SK-N-SH (cell line): ENCODE measurements at regions not wholly inside any gene's neighbourhood (a gene's known extent, or its start where the extent isn't known, plus 50 kb on each side); places are given as distances from the start of the nearest gene placed in this dataset.

ENCODE experiments used
- CTCF ChIA-PET: fragments of 300-600, 350-600 bp; formaldehyde crosslinking; extraction: SDS; loops from one replicate; lab custom pipeline; 2021; lab: Yijun Ruan, JAX
- POLR2A ChIA-PET: fragments of 350-600 bp; sonication (Branson Sonifier 250); formaldehyde crosslinking; extraction: SDS; loops from one replicate; lab custom pipeline; 2020; ENCODE audit warnings: antibody characterized with exemption, inconsistent platforms; lab: Yijun Ruan, JAX
- DNase-seq: peaks from one replicate; pipeline ENCODE4 v3.0.0; 2012
- H2AFZ ChIP-seq: fragments of 200-600 bp; sonication (generic); 2 replicates; pipeline ENCODE4 v1.8.1; 2016; ENCODE audit warnings: antibody characterized with exemption, mild to moderate bottlenecking, low read depth
- H3F3A ChIP-seq: fragments of 200-600 bp; sonication (generic); replicated peaks from 2 replicates; pipeline ENCODE3; 2016; ENCODE audit warnings: antibody characterized with exemption, mild to moderate bottlenecking; ENCODE audit not compliant: insufficient read depth
- H3K27ac ChIP-seq, 2 experiments: fragments of 200-500 bp in 1 of 2; fragments of 200-600 bp in 1 of 2; sonication (Bioruptor generic) in 1 of 2; sonication (generic), shearing (Covaris generic) in 1 of 2; 2 replicates each; pipeline versions ENCODE4 v1.5.1 to v1.6.1; 2014 to 2016; ENCODE audit warnings: low read depth in 2 of 2, inconsistent platforms in 1 of 2, low read length in 1 of 2, mild to moderate bottlenecking in 1 of 2, mixed read lengths in 1 of 2
- H3K27me3 ChIP-seq: fragments of 200-600 bp; sonication (generic), shearing (Covaris generic); 2 replicates; pipeline ENCODE4 v1.6.1; 2016; ENCODE audit warnings: mixed run types; ENCODE audit not compliant: insufficient read depth
- H3K36me3 ChIP-seq, 2 experiments: fragments of 200-500 bp in 1 of 2; fragments of 200-600 bp in 1 of 2; sonication (Bioruptor generic) in 1 of 2; sonication (generic) in 1 of 2; replicated peaks in 1 of 2; 2 replicates each; pipeline versions ENCODE3 to v1.5.1; 2014 to 2016; ENCODE audit warnings: low read length in 1 of 2, mild to moderate bottlenecking in 1 of 2; ENCODE audit not compliant: insufficient read depth in 2 of 2, control insufficient read depth in 1 of 2
- H3K4me1 ChIP-seq, 2 experiments: fragments of 200-500 bp in 1 of 2; fragments of 200-600 bp in 1 of 2; sonication (Bioruptor generic) in 1 of 2; sonication (generic), shearing (Covaris generic) in 1 of 2; 2 replicates each; pipeline versions ENCODE4 v1.5.1 to v1.6.1; 2014 to 2016; ENCODE audit warnings: low read depth in 1 of 2, low read length in 1 of 2, mixed run types in 1 of 2; ENCODE audit not compliant: insufficient read depth in 2 of 2, control insufficient read depth in 1 of 2
- H3K4me2 ChIP-seq: fragments of 200-600 bp; sonication (generic), shearing (Covaris generic); 2 replicates; pipeline ENCODE4 v1.6.1; 2017; ENCODE audit warnings: mixed run types
- H3K4me3 ChIP-seq, 2 experiments: fragments of 200-500 bp in 1 of 2; fragments of 200-600 bp in 1 of 2; sonication (Bioruptor generic) in 1 of 2; sonication (generic), shearing (Covaris generic) in 1 of 2; 2 replicates each; pipeline versions ENCODE4 v1.5.1 to v1.8.1; 2014 to 2016; ENCODE audit warnings: low read depth in 2 of 2, inconsistent platforms in 1 of 2, low read length in 1 of 2, mild to moderate bottlenecking in 1 of 2, mixed read lengths in 1 of 2, moderate library complexity in 1 of 2
- H3K79me2 ChIP-seq: fragments of 200-600 bp; sonication (generic); 2 replicates; pipeline ENCODE4 v1.8.1; 2017; ENCODE audit warnings: mild to moderate bottlenecking; ENCODE audit not compliant: insufficient read depth
- H3K9ac ChIP-seq: fragments of 200-600 bp; sonication (generic); 2 replicates; pipeline ENCODE4 v1.6.1; 2017; ENCODE audit warnings: mixed run types
- H3K9me2 ChIP-seq: fragments of 200-600 bp; sonication (generic); 2 replicates; pipeline ENCODE4 v1.6.1; 2017; ENCODE audit warnings: mixed run types
- H3K9me3 ChIP-seq: fragments of 200-600 bp; sonication (generic); 2 replicates; pipeline ENCODE4 v1.6.1; 2017; ENCODE audit warnings: mixed run types, mild to moderate bottlenecking, moderate library complexity
- H4K20me1 ChIP-seq: fragments of 200-600 bp; sonication (generic); 2 replicates; pipeline ENCODE4 v1.6.1; 2017; ENCODE audit warnings: mild to moderate bottlenecking, mixed run types; ENCODE audit not compliant: insufficient read depth
- CHD2 ChIP-seq: fragments of 150-350 bp; IDR thresholded peaks from 2 replicates; pipeline ENCODE4 v1.6.1; 2018; ENCODE audit warnings: low read length; ENCODE audit not compliant: partially characterized antibody
- ELF1 ChIP-seq: IDR thresholded peaks from 2 replicates; pipeline ENCODE4 v1.4.0; 2012
- EZH2phosphoT487 ChIP-seq: fragments of 200-600 bp; sonication (generic); IDR thresholded peaks from 2 replicates; pipeline ENCODE4 v1.6.1; 2017; ENCODE audit warnings: low read depth, mixed run types, mild to moderate bottlenecking, antibody characterized with exemption, moderate library complexity, borderline replicate concordance
- FOXM1 ChIP-seq: IDR thresholded peaks from 2 replicates; pipeline ENCODE4 v1.4.0; 2012; ENCODE audit warnings: low read depth, mild to moderate bottlenecking
- JUND ChIP-seq: IDR thresholded peaks from 2 replicates; pipeline ENCODE4 v1.4.0; 2012
- MXI1 ChIP-seq: IDR thresholded peaks from 2 replicates; pipeline ENCODE4 v1.6.1; 2012; ENCODE audit warnings: mild to moderate bottlenecking, low read depth, low read length, improper control_type of control experiment
- NRF1 ChIP-seq: IDR thresholded peaks from 2 replicates; pipeline ENCODE4 v1.6.1; 2012; ENCODE audit warnings: low read depth, mild to moderate bottlenecking, low read length
- POLR2AphosphoS5 ChIP-seq: IDR thresholded peaks from 2 replicates; pipeline ENCODE4 v1.6.1; 2012; ENCODE audit warnings: low read depth, low read length
- RAD21 ChIP-seq: IDR thresholded peaks from 2 replicates; pipeline ENCODE4 v1.6.1; 2012; ENCODE audit warnings: mild to moderate bottlenecking, low read length
- SMC3 ChIP-seq: IDR thresholded peaks from 2 replicates; pipeline ENCODE4 v1.6.1; 2012; ENCODE audit warnings: low read depth, low read length, improper control_type of control experiment
- TCF12 ChIP-seq: IDR thresholded peaks from 2 replicates; pipeline ENCODE4 v1.4.0; 2012
- YY1 ChIP-seq: IDR thresholded peaks from 2 replicates; pipeline ENCODE4 v1.4.0; 2012; ENCODE audit warnings: low read depth, mild to moderate bottlenecking
- WGBS: methylation state at CpG from one replicate; pipeline ENCODE4 v1.1.6; 2017; ENCODE audit warnings: low lambda C conversion rate; 5-methylcytosine and 5-hydroxymethylcytosine counted together
- TF ChIP-seq, protein P1 (sequence below): IDR thresholded peaks from 2 replicates; pipeline ENCODE4 v1.6.1; 2012; ENCODE audit warnings: mild to moderate bottlenecking, low read depth, low read length, moderate library complexity
- TF ChIP-seq, protein P2 (sequence below): IDR thresholded peaks from 2 replicates; pipeline ENCODE4 v1.4.0; 2012; ENCODE audit warnings: low read depth, borderline replicate concordance
- TF ChIP-seq, protein P3 (sequence below): fragments of 150-350 bp; IDR thresholded peaks from 2 replicates; pipeline ENCODE4 v1.6.1; 2017; ENCODE audit warnings: antibody characterized with exemption, low read length, low read depth, borderline replicate concordance
- TF ChIP-seq, protein P4 (sequence below): IDR thresholded peaks from 2 replicates; pipeline ENCODE4 v1.4.0; 2012; ENCODE audit warnings: low read depth
- TF ChIP-seq, protein P5 (sequence below): IDR thresholded peaks from 2 replicates; pipeline ENCODE4; 2012
- TF ChIP-seq, protein P6 (sequence below): IDR thresholded peaks from 2 replicates; pipeline ENCODE4 v1.4.0; 2012; ENCODE audit warnings: low read depth, borderline replicate concordance

DNA sequence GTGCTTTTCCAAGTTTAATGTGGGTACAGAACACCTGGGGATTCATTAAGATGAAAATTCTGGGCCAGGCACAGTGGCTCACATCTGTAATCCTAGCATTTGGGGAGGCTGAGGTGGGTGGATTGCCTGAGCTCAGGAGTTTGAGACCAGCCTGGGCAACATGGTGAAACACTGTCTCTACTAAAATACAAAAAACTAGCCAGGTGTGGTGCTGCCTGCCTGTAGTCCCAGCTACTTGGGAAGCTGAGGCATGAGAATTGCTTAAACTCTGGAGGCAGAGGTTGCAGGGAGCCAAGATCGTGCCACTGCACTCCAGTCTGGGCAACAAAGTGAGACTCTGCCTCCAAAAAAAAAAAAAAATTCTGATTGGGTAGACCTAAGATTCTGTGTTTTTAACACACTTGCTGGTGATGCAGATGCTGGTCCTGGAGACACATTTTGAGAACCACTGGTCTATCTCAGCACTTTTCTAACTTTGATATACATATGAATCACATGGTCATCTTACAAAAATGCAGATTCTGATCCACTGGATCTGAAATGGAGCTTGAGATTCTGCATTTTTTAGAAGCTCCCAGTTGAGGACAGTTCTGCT, 223.8 kb upstream of the SATB1 start (continued):
- TF ChIP-seq, protein P1, sequence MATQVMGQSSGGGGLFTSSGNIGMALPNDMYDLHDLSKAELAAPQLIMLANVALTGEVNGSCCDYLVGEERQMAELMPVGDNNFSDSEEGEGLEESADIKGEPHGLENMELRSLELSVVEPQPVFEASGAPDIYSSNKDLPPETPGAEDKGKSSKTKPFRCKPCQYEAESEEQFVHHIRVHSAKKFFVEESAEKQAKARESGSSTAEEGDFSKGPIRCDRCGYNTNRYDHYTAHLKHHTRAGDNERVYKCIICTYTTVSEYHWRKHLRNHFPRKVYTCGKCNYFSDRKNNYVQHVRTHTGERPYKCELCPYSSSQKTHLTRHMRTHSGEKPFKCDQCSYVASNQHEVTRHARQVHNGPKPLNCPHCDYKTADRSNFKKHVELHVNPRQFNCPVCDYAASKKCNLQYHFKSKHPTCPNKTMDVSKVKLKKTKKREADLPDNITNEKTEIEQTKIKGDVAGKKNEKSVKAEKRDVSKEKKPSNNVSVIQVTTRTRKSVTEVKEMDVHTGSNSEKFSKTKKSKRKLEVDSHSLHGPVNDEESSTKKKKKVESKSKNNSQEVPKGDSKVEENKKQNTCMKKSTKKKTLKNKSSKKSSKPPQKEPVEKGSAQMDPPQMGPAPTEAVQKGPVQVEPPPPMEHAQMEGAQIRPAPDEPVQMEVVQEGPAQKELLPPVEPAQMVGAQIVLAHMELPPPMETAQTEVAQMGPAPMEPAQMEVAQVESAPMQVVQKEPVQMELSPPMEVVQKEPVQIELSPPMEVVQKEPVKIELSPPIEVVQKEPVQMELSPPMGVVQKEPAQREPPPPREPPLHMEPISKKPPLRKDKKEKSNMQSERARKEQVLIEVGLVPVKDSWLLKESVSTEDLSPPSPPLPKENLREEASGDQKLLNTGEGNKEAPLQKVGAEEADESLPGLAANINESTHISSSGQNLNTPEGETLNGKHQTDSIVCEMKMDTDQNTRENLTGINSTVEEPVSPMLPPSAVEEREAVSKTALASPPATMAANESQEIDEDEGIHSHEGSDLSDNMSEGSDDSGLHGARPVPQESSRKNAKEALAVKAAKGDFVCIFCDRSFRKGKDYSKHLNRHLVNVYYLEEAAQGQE: no peak
- TF ChIP-seq, protein P2, sequence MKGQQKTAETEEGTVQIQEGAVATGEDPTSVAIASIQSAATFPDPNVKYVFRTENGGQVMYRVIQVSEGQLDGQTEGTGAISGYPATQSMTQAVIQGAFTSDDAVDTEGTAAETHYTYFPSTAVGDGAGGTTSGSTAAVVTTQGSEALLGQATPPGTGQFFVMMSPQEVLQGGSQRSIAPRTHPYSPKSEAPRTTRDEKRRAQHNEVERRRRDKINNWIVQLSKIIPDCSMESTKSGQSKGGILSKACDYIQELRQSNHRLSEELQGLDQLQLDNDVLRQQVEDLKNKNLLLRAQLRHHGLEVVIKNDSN: no peak
- no peak for TF ChIP-seq JUND
- no peak for TF ChIP-seq MXI1
- TF ChIP-seq ELF1: no peak
- TF ChIP-seq, protein P3, sequence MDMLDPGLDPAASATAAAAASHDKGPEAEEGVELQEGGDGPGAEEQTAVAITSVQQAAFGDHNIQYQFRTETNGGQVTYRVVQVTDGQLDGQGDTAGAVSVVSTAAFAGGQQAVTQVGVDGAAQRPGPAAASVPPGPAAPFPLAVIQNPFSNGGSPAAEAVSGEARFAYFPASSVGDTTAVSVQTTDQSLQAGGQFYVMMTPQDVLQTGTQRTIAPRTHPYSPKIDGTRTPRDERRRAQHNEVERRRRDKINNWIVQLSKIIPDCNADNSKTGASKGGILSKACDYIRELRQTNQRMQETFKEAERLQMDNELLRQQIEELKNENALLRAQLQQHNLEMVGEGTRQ: no peak
- TF ChIP-seq, protein P4, sequence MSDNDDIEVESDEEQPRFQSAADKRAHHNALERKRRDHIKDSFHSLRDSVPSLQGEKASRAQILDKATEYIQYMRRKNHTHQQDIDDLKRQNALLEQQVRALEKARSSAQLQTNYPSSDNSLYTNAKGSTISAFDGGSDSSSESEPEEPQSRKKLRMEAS: no peak
- no peak for TF ChIP-seq RAD21

DNA sequence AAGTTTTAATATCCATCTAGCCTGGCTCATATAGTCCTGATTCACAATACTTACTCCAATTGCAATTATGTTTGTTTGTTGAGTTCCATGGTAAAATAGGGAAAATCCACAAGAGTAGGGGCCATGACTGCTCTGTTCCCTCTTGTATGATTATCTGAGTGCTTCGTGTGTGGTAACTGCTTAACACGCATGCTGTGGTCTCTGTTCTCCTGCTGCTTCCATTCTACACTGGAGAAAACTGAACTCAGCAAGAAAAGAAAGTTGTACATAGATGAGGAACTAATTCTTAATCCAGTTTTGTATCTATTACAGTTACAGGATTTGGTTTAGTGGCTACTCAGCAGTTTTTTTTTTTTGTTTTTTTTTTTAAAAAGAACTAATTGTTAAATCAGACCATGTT, 223.0 kb upstream of the SATB1 start:
- Histone ChIP-seq H3K4me2 (no peak overlapping the region), H3K36me3 (no peaks in the 10 kb centered on the region), H3K9me3 (no peaks in the 10 kb centered on the region), H3K27ac (no peak overlapping the region), H3K4me1 (no peaks in the 10 kb centered on the region), H4K20me1 (no peaks in the 10 kb centered on the region), H3K4me3 (no peak overlapping the region), H3K79me2 (no peaks in the 10 kb centered on the region), H3F3A (no peaks in the 10 kb centered on the region), H3K27me3 (no peaks in the 10 kb centered on the region), H3K9me2 (no peaks in the 10 kb centered on the region), H3K9ac (no peak overlapping the region), H2AFZ (no peak overlapping the region)
- POLR2A ChIA-PET: no interaction called here
- no peak for DNase-seq
- WGBS: 21% methylated on average over 2 of the region's 2 CpGs
- CTCF ChIA-PET: no interaction called here
- TF ChIP-seq, protein P5, sequence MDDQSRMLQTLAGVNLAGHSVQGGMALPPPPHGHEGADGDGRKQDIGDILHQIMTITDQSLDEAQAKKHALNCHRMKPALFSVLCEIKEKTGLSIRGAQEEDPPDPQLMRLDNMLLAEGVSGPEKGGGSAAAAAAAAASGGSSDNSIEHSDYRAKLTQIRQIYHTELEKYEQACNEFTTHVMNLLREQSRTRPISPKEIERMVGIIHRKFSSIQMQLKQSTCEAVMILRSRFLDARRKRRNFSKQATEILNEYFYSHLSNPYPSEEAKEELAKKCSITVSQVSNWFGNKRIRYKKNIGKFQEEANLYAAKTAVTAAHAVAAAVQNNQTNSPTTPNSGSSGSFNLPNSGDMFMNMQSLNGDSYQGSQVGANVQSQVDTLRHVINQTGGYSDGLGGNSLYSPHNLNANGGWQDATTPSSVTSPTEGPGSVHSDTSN: no peak
- TF ChIP-seq CHD2 (no peak), POLR2AphosphoS5 (no peak), YY1 (no peak), FOXM1 (no peak), EZH2phosphoT487 (no peak), NRF1 (no peak), SMC3 (no peak), TCF12 (no peak)
- TF ChIP-seq, protein P4: no peak
- TF ChIP-seq, protein P6, sequence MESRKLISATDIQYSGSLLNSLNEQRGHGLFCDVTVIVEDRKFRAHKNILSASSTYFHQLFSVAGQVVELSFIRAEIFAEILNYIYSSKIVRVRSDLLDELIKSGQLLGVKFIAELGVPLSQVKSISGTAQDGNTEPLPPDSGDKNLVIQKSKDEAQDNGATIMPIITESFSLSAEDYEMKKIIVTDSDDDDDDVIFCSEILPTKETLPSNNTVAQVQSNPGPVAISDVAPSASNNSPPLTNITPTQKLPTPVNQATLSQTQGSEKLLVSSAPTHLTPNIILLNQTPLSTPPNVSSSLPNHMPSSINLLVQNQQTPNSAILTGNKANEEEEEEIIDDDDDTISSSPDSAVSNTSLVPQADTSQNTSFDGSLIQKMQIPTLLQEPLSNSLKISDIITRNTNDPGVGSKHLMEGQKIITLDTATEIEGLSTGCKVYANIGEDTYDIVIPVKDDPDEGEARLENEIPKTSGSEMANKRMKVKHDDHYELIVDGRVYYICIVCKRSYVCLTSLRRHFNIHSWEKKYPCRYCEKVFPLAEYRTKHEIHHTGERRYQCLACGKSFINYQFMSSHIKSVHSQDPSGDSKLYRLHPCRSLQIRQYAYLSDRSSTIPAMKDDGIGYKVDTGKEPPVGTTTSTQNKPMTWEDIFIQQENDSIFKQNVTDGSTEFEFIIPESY: no peak
- TF ChIP-seq, protein P3: no peak
